ENCODE measurements at regions not wholly inside any gene's neighbourhood (a gene's known extent, or its start where the extent isn't known, plus 50 kb on each side); places are given as distances from the start of the nearest gene placed in this dataset.
"Not testable (repeated sequence)": the region's sequence is repeated elsewhere in the genome, so short reads cannot be mapped to it uniquely, and the experiment has no call there.

GRCh38 chr1:144102046-144102745 is 130.4 kb upstream of the FAM72C start:
- not testable (repeated sequence) for TF ChIP-seq POLR2A (IDR thresholded peaks at IDR 0.05)
- TF ChIP-seq, protein P1, sequence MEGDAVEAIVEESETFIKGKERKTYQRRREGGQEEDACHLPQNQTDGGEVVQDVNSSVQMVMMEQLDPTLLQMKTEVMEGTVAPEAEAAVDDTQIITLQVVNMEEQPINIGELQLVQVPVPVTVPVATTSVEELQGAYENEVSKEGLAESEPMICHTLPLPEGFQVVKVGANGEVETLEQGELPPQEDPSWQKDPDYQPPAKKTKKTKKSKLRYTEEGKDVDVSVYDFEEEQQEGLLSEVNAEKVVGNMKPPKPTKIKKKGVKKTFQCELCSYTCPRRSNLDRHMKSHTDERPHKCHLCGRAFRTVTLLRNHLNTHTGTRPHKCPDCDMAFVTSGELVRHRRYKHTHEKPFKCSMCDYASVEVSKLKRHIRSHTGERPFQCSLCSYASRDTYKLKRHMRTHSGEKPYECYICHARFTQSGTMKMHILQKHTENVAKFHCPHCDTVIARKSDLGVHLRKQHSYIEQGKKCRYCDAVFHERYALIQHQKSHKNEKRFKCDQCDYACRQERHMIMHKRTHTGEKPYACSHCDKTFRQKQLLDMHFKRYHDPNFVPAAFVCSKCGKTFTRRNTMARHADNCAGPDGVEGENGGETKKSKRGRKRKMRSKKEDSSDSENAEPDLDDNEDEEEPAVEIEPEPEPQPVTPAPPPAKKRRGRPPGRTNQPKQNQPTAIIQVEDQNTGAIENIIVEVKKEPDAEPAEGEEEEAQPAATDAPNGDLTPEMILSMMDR (IDR thresholded peaks at IDR 0.05) = not testable (repeated sequence)
